NCI-H345 (cell line): ENCODE measurements at regions not wholly inside any gene's neighbourhood (a gene's known extent, or its start where the extent isn't known, plus 50 kb on each side); places are given as distances from the start of the nearest gene placed in this dataset.

Experiments used
- DNase-seq: peaks from one replicate; lab custom pipeline; 2025; lab: John Stamatoyannopoulos, UW

DNA sequence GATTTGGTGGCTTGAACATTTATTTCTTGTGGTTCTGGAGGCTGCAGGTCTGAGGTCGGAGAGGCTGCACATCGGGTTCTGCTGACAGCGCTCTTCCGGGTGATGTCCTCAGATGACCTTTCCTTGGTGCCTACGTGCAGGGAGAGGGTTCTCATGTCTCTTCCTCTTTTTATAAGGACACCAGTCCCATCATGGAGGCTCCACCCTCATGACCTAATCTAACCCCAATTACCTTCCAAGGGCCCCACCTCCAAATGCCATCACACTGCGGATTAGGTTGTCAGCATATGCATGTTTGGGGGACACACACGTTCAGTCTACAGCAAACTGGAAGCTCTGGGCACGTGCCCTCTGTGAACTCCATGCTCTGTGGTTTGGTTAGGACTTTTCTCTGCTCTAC is 338.6 kb downstream of the FGF9 start:
- no peak for DNase-seq

DNA sequence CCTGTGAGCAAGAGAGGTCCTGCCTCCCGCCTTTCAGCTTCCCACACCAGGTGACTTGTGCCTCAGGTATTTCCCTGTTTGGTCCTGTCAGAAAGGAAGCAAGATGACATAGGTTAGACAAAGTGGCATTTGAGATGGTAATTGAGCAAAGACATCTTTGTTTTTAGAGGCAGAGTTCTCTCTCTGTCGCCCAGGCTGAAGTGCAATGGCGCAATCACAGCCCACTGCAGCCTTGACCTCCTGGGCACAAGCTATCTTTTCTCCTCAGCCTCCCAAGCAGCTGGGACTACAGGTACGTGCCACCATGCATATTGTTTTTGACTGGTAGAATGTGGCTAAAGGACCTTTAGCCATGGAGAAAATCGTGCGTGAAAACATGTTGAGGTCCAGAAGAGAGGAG is 339.1 kb downstream of the FGF9 start:
- DNase-seq, result no peak

DNA sequence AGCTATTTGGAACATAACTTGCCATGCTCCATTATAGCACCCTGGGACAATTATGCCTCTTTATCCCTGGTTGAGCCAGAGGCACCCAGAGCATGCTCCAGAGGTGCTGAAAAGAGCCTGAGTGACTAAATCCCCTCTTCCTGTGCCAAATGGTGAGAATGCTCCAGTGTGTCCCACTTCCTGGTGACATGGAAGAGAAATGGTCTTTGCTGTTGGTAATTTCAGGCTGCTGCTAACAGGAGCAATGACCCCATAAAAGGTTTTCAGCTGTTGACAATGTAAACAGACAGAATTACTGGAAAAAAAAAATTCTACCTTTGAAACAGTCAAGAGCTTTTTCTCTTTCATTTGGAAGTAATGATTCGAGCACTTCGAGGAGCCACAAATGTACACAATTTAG is 341.8 kb downstream of the FGF9 start:
- DNase-seq, result peak; percentile 31

DNA sequence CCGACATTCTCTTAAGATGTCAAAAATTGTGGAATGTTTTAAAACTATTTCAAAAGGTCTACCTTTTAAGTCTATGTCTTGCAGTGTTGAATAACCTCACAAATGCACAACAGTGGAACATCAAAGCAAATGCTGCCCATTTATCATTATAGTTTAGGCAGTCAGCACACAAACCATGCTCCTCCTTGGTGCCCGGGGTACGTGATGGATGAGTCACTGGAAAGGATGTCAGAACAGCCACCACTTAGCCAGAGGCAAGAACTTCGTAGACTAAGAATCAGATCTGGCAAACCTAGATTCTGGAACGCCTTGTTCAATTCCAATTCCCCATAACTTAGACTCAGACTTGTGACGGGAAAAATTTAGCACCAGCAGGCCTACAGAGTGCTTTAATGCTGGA is 343.6 kb downstream of the FGF9 start:
- DNase-seq, result no peak

DNA sequence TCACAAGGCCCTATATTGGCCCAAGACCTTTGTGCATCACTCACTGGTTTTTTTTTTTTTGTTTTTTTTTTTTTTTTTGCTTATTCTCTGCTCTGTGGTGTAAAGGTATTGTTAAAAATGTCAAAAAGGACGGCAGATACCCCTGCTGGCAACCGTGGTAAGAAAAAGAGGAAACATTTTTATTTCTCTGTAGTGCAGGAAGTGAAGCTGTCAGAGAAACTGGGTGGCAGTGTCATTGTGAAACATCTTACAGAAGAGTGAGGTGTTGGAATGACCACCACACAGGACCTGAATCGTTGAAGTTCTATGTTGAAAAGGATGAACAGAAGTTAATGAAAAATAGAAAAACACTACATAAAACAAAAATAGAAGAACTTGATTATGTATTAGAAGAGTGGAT is 346.4 kb downstream of the FGF9 start:
- DNase-seq, result no peak

DNA sequence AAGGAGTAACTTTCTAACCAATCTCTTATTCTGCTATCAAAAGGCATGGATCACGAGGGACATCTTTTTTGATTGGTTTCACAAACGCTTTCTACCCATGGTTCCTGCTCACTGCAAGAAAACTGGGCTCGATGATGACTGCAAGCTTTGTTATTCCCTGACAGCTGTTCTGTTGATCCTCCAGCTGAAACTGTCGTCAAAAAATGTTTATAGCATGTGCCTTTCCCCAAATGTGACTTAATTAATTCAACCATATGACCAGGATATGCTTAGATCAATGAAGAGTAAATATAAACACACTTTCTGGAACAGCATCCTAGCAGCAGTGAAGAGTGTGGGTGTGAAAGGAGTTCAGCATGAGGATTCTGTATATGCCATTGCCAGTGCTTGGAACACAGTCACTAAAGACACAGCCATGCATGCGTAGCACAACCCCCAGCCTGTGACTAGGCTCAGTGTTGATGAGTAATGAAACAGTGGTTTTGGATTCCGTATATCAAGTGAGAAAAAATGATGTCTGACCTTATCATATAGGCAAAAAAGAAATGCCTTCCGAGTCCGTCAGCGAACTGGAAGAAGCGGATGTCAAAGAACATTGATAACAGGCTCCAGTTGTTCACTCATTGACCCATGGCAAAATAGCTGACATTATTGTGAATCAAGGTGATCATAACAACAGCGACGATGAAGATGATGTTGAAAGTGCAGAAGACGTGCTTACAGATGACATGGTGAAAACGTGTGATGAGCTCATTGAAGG is 347.4 kb downstream of the FGF9 start:
- no peak for DNase-seq

DNA sequence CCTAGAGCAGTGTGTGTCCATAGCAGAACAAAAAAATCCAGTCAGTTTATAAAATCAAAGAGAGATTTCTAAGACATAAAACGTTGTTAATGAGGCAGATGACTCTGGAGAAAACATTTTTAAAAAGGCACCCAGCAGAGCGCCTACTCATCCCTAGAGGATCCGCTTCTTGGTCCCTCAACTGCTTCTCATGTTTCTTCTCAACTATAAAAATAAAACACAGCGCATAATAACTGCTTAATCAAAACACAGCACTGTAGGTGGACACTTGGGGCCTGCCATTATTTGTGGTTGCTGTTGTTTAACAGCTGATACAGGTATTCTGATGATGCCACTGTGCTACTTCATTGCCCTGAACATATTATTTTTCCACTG is 347.9 kb downstream of the FGF9 start:
- no peak for DNase-seq

DNA sequence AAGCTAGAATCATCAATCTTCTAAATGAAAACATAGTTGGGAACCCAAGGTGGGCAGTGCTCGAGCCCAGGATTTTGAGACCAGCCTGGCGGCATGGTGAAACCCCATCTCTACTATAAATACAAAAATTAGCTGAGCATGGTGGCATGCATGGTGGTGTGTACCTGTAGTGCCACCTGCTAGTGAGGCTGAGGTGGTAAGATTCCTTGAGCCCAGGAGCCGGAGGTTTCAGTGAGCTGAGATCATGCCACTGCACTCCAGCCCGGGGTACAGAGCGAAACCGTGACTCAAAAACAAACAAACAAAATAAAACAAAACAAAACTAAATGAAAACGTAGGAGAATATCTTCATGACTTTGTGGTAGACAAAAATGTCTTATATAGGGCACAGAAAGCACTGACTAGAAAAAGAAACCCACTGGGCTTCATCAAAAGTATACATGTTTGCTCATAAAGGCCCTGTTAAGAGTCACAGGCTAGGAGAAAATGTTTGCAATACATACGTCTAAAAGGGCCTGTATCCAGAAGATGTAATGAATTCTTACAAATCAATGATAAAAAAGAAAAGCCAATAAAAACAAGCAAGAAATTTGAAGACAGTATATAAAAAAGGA is 353.6 kb downstream of the FGF9 start:
- no peak for DNase-seq

DNA sequence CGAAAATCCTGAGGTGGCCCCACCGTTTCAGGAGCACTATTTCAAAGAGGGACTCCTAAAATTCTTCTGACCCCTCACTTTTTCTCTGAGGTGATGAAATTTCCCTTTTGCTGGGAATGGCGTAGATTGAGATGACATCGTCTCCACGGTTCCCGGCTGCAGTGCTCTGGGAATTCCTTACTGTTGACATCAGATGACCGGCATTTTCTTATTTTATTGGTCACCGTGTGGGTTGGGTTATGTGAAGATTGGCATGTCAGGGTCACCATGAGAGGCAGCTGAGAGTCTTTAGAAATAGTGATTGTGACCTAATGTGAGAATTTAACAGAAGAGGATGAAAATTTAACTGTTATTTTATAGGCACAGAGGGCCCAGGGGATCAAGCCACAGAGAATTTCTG is 356.7 kb downstream of the FGF9 start:
- DNase-seq, result no peak

DNA sequence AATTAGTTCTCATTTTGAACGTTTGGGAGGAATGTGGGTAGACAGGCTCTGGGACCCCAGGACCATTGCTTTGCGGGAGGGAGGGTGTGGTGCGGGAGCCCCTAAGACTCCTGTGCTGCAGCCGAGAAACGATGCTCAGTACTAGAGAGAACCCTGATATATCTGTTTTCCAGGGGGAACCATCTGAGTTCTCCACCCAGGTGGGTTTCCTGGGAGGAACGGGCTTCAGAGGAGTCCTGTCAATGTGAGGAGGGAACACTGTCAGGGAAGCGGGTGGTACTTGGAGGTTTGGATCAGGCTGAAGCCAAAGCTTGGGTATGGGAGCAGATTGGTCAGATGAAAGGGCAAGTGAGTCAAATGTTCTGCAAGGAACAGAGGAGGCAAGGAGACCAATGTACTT is 358.0 kb downstream of the FGF9 start:
- no peak for DNase-seq

DNA sequence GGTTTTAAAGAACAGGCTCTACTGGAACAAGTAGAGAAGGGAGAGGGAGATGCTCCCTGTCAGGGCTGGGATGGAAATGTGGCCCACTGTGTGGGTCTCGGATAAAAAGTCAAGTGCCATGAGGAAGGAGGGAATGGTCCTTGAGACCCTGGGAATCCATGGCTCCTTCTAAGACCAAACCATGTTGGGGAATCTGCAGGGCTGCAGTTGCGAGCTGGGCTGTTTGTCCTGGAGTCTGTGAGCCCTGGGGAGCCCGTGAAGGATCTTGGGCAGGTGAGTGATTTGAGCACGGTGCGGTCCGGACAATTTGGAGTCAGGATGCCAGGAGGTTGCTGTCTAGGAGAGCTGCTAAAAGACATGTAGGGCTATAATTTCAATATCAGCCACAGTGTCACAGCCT is 359.4 kb downstream of the FGF9 start:
- DNase-seq, result no peak

DNA sequence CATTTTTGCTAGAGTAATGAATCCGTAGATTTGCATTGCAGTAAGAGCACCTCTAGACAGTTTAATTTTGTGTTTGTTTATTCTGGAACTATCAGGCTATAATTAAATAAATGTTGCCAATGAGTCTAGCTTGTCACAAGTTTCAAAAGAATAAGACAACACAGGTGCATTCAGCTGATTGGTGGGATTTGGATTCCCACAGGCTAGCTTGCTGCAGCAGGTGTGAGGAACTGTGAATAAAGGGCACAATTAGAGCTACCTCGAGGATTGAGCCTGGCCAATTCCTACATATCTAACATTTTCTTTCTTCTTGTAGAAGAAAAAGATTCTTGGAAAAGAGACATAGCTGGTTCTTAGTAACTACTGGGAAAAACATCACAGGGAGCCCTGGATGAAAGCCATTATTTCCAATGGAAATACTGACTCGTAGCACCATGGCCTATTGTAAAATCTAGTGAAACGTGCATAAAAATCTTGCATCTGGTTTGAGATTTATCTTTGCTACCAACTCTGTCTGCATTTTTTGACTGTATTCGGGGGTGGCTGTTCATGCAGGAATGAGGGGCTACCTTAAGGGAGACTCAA is 360.9 kb downstream of the FGF9 start:
- DNase-seq, result no peak

DNA sequence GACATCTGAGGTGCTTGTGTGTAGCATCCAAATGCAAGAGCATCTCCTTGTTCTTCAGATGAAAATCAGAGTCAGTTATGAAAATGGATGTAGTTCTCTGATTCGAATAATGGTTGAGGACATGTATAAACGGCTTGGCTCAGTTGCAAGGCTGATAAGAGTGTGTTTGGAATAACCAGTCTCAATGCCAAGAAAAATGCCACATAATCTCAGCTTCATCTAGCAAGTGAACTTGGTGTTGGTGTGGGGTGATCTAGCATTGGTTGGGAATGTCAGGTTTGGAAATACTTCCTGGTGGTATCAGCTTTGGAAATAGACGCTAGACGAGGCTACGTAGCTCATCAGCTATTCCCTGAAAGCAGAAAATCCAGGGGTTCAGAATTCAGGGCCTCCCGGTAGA is 362.0 kb downstream of the FGF9 start:
- no peak for DNase-seq

DNA sequence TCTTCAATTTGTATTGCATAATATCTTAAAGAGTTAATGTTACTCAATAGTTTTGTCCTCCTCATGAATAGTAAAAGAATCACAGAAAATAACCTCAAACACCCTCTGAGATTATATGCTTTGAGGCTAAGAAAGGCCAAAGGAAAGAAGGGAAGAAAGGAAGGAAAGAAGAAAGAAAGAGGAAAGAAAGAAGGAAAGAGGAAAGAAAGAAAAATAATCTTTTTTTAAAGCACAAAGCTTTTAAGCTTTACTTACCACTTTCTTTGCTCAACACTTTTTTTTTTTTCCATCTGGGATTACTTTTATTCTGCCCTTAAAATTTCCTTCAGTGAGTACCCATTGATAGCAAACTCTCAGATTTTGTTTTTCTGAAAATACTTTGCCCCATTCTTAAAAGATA is 369.1 kb downstream of the FGF9 start:
- no peak for DNase-seq

DNA sequence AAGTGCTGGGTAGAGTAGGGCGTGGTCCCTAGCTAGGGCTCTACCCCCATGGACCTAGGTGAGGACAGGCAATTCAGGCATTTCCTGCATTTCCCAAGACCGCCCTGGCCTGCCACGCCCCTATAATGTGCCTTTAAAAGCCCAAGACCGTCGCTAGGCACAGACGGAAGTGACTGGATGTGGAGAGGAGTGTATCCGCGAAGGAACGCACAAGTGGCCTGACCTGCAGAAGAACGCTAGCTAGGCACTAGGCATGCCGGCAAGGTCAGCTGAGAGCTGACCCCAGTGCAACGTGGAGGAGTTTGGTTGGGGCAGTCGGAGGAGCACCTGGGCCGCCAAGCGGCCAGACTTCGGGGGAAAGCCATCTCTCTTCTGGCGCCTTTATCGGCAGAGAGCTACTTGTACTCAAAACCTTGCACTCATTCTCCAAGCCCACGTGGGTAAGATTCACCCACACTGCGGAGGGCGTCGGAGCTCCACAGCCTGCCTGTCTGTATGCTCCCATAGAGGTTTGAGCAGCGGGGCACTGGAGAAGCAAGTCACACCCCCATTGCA is 370.0 kb downstream of the FGF9 start:
- DNase-seq, result no peak

DNA sequence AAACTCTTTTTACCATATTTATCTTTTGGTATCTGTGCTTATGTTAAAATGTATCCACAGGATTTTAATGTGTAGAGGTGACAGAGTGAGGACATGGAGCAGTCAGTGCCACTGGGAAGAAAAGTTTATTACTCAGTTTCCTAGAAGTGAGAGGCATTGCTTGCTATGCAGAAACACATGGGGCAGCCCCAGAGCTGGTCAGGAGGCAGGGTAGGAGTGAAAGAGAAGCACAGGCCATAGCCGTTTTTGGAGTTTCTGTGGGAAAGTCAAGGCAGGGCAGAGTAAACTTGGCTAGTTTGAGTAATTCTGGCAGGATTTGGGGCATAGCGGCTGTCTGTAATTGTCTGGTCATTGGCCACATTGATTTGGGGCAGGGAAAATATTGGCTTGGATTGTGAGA is 370.9 kb downstream of the FGF9 start:
- no peak for DNase-seq

DNA sequence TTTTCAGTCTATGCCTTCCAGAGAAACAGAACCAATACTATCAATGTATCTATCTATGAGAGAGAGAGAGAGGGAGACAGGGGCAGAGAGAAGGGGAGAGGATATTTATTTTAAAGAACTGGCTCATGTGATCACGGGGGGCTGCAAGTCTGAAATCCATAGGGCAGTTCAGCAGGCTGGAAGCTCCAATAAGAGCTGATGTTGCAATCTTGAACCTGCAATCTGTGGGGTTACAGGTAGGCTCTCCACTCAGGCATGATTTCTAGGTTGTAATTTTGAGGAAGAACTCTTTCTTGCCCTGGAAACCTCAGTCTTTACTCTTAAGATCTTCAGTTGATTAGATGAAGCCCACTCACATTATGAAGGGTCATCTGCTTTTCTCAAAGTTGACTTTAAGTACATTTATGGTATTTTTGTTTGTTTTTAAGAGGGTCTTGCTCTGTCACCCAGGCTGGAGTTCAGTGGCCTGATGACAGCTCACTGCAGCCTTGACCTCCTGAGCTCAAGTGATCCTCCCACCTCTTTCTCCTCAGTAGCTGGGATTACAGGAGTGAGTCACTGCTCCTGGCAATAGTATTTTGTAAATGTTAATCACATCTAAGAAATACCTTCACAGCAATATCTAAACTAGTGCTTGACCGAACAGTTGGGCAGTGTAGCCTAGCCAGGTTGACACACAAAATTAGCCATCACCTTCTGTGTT is 376.4 kb downstream of the FGF9 start:
- no peak for DNase-seq

DNA sequence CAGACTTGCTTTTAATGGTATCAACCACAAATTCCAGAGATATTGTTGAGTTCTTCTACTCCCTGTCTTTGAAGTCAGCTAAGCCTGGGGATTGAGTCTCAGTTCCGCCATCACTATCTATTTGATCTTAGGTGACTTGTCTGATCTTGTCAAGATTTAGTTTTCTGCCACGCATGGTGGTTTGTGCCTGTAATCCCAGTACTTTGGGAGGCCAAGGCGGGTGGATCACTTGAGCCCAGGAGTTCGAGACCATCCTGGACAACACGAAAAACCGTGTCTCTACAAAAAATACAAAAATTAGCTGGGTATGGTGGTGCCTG is 376.9 kb downstream of the FGF9 start:
- no peak for DNase-seq

DNA sequence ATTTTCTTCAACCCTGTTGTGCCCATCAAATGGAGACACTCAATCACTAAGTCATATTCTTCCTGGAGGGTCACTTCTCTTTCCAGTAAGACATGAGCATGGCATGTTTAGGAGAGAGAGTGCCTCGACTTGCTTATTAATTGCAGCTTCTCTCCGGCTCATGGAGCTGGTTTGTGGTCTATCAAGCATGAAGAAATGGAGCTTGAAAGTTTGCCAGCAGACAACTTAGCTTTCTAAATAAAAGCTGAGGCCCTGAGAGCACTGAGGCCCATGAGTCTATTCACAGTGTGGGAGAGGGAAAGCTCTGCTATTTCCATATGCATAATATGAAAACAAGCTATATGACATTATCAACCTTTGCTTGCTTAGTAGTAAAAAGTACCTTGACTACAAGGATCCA is 378.5 kb downstream of the FGF9 start:
- peak; percentile 9 for DNase-seq

DNA sequence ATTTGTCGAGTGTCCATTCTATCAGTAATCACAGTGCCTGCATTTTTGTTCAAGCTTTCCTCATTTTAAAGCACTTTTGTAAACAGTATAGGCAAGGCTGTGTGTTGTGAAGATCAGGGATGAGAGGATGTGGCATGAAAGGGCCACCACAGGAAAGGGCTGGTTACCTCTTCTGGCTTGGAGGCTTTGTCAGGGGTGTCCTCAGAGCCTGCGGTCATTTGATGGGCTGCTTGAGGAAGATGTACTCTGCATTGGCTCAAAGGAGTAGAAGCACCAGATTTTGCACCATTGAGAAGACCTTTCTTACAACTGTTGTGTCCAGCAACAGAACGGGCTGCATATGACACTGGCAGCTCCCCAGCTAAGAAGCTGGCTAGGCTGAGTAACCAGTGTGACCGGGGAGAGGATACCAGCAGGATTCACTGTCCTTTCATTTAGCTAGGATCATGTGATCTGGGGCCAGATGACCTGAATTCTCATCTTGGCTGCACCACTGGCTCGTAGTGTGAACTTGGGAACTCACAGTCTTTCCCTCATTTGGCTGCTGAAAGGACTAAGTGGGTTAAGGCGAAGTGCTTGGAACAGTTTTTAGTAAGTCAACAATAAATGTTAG is 380.2 kb downstream of the FGF9 start:
- DNase-seq, result no peak

DNA sequence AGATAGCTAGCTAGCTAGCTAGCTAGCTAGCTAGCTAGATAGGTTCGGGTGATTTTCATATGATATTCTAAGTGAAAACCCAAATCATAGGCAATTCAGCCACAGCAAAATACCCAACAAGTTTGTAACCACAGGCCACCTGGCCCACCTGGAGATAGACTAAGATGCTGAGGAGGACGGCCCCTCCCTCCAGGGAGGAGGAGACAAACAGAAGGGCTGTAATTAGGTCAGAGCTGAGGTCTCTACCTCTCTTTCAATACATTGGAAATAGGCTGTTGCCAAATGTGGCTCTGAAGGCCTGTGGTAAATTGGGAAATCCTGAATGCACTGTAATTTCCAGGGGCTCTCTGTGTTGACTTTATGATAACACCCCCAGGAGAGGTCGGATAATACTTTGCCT is 382.2 kb downstream of the FGF9 start:
- no peak for DNase-seq

DNA sequence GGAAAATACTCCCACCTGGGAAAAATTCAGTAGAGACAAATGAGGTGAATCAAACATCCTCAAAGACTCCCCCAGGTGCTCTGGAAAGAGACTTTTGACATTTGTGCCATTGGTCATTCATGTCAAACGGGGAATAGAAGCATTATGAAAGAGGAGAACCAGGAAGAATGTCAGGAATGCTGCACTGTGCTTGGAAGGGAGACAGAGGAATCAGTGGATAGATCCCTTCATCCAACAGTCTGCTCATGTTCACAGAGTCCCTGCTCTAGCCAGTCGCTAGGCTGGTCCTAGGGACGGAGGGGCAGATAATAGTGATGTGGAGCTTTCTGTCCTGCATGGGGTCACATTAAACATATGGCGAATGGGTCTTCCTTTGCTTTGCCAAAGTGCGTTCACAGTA is 384.4 kb downstream of the FGF9 start:
- DNase-seq, result no peak

DNA sequence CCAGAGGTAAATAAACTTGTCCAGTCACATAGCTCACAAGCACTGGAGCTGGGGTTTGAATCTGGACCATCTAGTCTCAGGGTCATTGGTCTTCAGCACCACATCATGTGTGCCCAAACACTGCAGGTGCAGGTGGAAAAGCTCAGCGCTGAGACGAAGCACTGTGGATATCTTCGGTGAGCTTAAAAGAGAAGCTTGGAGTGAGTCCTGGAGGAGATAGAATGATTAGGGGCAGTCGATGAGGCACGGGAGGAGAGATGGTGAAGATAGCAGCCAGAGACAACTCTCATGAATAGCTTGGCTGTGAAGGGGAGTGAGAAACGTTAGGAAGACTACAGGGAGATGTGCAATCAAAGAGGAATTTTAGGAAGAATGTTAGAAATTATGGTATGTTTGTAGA is 389.3 kb downstream of the FGF9 start:
- DNase-seq, result no peak
